ENCODE measurements at regions not wholly inside any gene's neighbourhood (a gene's known extent, or its start where the extent isn't known, plus 50 kb on each side); places are given as distances from the start of the nearest gene placed in this dataset.

GRCh38 chr10:8319704-8320103 is 265.2 kb downstream of the GATA3 start:
- ChIA-PET CTCF (interaction anchor here (0.6 kb wide), 2 partner anchors 498 to 889 kb away, joined by 3 to 5 read pairs; no protein-coding TSS in a partner anchor), POLR2A (ENCODE audit: low non-redundant PET) (no interaction called here)
- H3K27ac ChIP-seq: no peak overlapping the region

DNA sequence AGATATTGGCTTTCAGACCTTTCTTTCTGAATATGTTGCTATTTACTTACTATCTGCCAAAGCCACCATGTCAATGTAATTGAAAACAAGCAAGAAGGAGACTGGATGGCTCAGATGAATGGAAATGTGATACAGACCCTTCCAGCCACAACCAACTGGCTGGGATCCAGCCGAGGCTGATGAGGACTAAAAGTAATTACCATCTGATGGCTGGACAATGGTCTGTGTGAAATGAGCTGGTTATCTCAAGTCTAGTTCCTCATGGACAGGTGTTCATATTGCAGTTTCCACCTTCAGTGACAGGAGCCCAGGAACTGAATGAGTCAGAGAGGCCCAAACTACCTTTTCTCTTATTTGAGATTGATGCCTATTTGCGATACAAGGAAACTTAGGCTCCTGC is 267.5 kb downstream of the GATA3 start:
- TF ChIP-seq CTCF (conservative IDR thresholded peaks at IDR 0.05; ENCODE audit: low read depth): no peak
- ChIA-PET POLR2A (ENCODE audit: low non-redundant PET) (no interaction called here), CTCF (interaction anchor here (0.7 kb wide), 1 partner anchor 35 kb away, joined by 5 read pairs; no protein-coding TSS in a partner anchor)
- H3K27ac ChIP-seq: no peak overlapping the region
- no peak for DNase-seq (ENCODE audit: low spot score)

More at GRCh38 chr10:8319704-8320103, 265.2 kb downstream of the GATA3 start:
- no peak for DNase-seq (ENCODE audit: low spot score)
- TF ChIP-seq CTCF (conservative IDR thresholded peaks at IDR 0.05; ENCODE audit: low read depth): no peak

DNA sequence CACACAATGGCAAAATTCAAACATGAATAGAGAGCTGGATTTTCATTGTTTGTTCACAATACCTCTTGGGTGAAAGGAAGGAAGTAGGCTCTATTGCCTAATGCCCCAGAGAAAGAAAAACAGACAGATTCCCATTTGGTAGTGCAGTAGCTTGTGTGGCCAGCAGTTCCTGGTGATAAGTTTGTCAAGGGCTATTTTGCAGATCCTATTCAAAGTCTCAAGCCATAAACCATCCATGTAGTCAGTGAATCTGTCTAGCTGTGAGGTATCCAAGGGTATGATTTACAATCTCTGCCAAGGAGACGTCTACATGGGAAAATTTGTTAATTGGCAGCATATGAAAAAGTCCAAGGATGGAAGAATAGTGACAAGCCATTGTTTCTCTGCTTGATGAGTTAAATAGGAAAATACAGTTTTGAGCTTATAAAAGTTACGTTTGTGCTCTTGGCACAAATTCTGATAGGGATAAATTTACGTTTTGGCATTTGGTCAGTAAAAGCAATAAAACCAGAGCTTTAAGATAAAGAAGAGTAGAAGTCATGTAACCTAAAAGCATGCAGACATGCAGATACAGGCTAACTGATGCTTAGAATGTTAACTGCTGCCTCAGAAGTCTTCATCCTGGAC is 269.1 kb downstream of the GATA3 start:
- no peak for DNase-seq (ENCODE audit: low spot score)
- no peak for TF ChIP-seq CTCF (conservative IDR thresholded peaks at IDR 0.05; ENCODE audit: low read depth)
- H3K27ac ChIP-seq: no peak overlapping the region
- POLR2A ChIA-PET (ENCODE audit: low non-redundant PET): no interaction called here
- CTCF ChIA-PET: no interaction called here

DNA sequence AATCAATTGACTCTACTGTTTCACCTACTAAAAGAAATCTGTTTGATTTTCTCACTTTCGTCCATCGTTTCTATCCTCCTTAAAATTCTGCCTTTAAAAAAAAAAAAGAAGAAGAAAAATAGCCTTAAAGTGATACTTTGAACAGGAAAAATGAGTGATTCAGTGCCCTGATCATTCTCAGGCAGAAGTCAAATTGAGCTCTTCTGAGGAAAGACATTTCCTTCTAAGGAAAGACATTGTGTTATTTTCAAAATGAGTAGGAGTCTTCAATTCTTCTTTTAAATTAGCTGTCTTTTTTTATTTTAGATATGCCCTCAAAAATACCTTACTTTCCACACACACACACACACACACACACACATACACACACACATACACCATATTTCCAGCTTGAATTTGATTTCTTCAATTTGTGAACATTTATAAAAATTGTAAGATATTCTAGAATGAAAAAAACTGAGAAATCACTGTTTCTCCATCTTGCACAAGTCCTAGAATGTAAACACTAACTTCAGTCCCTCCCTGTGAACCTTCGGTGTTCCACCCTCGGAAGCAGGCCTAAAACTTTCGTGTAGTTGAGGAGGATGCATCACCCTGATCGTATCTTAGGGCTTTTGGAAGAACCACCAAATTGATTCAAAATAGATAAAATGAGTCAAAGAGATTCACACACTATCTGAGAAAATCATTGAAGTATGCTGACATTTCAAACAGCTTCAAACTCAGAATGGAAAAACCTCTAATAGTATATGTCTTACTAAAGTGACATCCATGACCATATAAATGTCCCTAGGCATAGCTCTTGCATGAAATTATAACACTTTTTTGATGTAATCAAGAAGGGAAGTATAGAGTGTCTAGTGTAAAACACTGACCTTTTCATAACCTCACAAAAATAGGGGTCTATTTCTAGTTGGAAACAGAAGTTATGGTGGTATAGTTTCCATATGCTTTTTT is 270.8 kb downstream of the GATA3 start:
- CTCF ChIA-PET: interaction anchor here (0.6 to 0.7 kb wide), 2 partner anchors 438 to 885 kb away, joined by 7 to 8 read pairs; no protein-coding TSS in a partner anchor
- TF ChIP-seq CTCF (conservative IDR thresholded peaks at IDR 0.05; ENCODE audit: low read depth): no peak
- H3K27ac ChIP-seq: no peak overlapping the region
- DNase-seq (ENCODE audit: low spot score): no peak
- POLR2A ChIA-PET (ENCODE audit: low non-redundant PET): interaction anchor here (0.6 kb wide), 1 partner anchor 24 kb away, joined by 4 read pairs; no protein-coding TSS in a partner anchor

DNA sequence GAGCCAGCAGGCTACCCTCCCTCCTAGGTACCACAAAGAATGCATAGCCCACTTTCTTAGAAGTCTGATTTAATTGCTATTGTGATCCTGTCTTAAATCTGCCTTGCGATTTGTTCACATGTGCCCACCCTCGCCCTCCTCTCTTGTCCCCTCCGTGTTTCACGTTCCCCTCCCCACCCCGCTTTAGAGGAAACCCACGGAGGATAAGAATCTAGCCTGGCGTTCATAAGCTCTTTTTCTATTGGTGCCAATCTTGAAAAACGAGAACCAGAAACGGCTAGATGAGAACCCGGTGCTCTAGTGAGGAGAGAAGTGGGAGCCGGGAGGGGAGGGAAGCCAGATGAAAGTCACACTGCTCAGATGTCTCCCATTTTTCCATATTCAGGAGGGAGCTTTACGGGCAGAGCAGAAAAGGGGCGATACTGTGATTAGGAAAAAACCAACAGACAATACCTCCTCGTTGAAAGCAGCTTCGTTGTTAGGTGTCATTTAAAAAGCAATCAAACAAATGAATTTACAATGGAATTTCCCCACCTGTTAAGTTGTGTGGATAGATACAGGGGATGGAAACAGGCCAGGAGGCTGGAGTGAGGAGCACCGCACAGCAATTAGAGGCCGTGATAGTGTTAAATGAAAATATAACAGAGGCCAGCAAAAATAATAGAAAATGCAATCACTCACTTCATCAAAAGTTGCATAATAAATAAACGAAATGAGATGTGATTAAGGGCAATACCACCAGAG is 272.1 kb downstream of the GATA3 start:
- POLR2A ChIA-PET (ENCODE audit: low non-redundant PET): no interaction called here
- CTCF ChIA-PET: interaction anchor here (0.6 kb wide), 1 partner anchor 19 kb away, joined by 3 read pairs; no protein-coding TSS in a partner anchor
- no peak for DNase-seq (ENCODE audit: low spot score)
- no peak overlapping the region for H3K27ac ChIP-seq
- TF ChIP-seq CTCF (conservative IDR thresholded peaks at IDR 0.05; ENCODE audit: low read depth): no peak

DNA sequence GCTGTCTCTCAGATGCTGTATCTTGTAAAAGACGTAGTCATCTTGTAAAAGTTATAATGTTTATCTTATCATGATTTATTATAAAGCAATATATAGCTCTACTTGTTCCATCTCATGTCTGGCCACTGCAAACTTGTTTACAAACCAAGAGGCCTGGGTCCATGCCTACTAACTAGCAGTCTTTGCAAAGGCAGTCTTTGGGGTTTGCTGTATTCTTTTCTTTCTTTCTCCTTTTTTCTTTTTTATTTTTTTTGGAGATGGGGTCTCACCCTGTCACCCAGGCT is 272.6 kb downstream of the GATA3 start:
- no peak for DNase-seq (ENCODE audit: low spot score)
- H3K27ac ChIP-seq: no peak overlapping the region
- ChIA-PET POLR2A (ENCODE audit: low non-redundant PET) (no interaction called here), CTCF (no interaction called here)
- TF ChIP-seq CTCF (conservative IDR thresholded peaks at IDR 0.05; ENCODE audit: low read depth): no peak

Measured in RWPE1 (cell line).